ENCODE measurements at regions not wholly inside any gene's neighbourhood (a gene's known extent, or its start where the extent isn't known, plus 50 kb on each side); places are given as distances from the start of the nearest gene placed in this dataset.

DNA sequence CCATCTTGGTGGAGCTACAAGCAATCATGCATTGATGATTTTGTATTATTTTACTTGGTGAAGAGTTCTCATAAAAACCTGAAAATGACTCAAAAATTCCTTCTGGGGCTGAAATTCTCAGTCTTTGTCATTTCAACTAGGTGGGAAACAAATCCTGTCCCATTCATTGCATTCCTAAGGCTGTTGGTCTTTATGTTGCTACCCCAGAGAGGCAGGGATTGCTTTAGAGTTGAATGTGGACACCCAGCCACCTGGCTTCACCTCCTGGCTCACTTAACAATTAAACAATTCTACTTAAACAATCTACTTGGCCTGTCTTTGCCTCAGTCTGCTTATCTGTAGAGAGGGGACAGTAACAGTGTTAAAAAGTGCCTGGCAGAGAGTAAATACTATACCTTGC is 117.3 kb upstream of the UBE3A start:
- Histone ChIP-seq H3K9me3 (ENCODE audit: low read length) (no peaks in the 10 kb centered on the region), H4K20me1 (ENCODE audit: insufficient read depth, low read length) (no peaks in the 10 kb centered on the region), H3K4me1 (ENCODE audit: insufficient read depth, low read length, poor library complexity, severe bottlenecking) (no peaks in the 10 kb centered on the region), H3K9me2 (ENCODE audit: insufficient read depth, low read length) (no peaks in the 10 kb centered on the region), H2AFZ (ENCODE audit: low read length) (no peak overlapping the region), H3K79me2 (ENCODE audit: insufficient read depth, low read depth, low read length) (no peaks in the 10 kb centered on the region), H3K4me3 (ENCODE audit: low read depth, low read length, poor library complexity, severe bottlenecking) (no peak overlapping the region), H3K4me2 (ENCODE audit: low read length) (no peak overlapping the region), H3K27ac (ENCODE audit: low read depth, low read length, poor library complexity, severe bottlenecking) (no peak overlapping the region), H3K36me3 (ENCODE audit: insufficient read depth, low read length) (no peaks in the 10 kb centered on the region)
- no peak for TF ChIP-seq EZH2phosphoT487 (IDR thresholded peaks at IDR 0.05; ENCODE audit: borderline replicate concordance, low read depth, low read length)
- TF ChIP-seq, protein P1, sequence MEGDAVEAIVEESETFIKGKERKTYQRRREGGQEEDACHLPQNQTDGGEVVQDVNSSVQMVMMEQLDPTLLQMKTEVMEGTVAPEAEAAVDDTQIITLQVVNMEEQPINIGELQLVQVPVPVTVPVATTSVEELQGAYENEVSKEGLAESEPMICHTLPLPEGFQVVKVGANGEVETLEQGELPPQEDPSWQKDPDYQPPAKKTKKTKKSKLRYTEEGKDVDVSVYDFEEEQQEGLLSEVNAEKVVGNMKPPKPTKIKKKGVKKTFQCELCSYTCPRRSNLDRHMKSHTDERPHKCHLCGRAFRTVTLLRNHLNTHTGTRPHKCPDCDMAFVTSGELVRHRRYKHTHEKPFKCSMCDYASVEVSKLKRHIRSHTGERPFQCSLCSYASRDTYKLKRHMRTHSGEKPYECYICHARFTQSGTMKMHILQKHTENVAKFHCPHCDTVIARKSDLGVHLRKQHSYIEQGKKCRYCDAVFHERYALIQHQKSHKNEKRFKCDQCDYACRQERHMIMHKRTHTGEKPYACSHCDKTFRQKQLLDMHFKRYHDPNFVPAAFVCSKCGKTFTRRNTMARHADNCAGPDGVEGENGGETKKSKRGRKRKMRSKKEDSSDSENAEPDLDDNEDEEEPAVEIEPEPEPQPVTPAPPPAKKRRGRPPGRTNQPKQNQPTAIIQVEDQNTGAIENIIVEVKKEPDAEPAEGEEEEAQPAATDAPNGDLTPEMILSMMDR (conservative IDR thresholded peaks at IDR 0.05; ENCODE audit: low read length): no peak
- DNase-seq (ENCODE audit: low spot score): no peak
- ChIA-PET POLR2A (no interaction called here), CTCF (ENCODE audit: unreplicated experiment) (no interaction called here)
- no TSS peak for BruUV-seq (replicated peaks)
- intact Hi-C loops (cut with micrococcal nuclease; ENCODE audit: unreplicated experiment): no loop called here

DNA sequence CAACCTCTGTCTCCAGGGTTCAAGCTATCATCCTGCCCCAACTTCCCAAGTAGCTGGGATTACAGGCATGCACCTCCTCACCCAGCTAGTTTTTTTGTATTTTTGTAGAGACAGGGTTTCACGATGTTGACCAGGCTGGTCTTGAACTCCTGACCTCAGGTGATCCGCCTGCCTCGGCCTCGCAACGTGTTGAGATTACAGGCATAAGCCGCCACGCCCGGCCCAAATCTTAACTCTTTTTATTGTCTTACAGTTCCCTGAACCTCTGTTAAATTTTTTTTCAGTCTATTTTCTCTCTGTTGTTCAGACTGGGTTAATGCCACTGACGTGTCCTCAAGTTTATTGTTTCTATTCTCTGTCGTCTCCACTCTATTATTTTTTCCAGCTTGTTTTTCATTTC is 115.8 kb upstream of the UBE3A start:
- intact Hi-C loops (cut with micrococcal nuclease; ENCODE audit: unreplicated experiment): no loop called here
- Histone ChIP-seq H3K4me1 (ENCODE audit: insufficient read depth, low read length, poor library complexity, severe bottlenecking) (no peaks in the 10 kb centered on the region), H3K4me2 (ENCODE audit: low read length) (no peak overlapping the region), H2AFZ (ENCODE audit: low read length) (no peak overlapping the region), H3K4me3 (ENCODE audit: low read depth, low read length, poor library complexity, severe bottlenecking) (no peak overlapping the region), H3K9me3 (ENCODE audit: low read length) (no peaks in the 10 kb centered on the region), H3K9me2 (ENCODE audit: insufficient read depth, low read length) (no peaks in the 10 kb centered on the region), H3K79me2 (ENCODE audit: insufficient read depth, low read depth, low read length) (no peaks in the 10 kb centered on the region), H4K20me1 (ENCODE audit: insufficient read depth, low read length) (no peaks in the 10 kb centered on the region), H3K36me3 (ENCODE audit: insufficient read depth, low read length) (no peaks in the 10 kb centered on the region), H3K27ac (ENCODE audit: low read depth, low read length, poor library complexity, severe bottlenecking) (no peak overlapping the region)
- ChIA-PET CTCF (ENCODE audit: unreplicated experiment) (no interaction called here), POLR2A (interaction anchor here (0.6 kb wide), 1 partner anchor 49 kb away, joined by 3 read pairs; no protein-coding TSS in a partner anchor)
- no peak for DNase-seq (ENCODE audit: low spot score)
- TF ChIP-seq, protein P1 (conservative IDR thresholded peaks at IDR 0.05; ENCODE audit: low read length): no peak
- no peak for TF ChIP-seq EZH2phosphoT487 (IDR thresholded peaks at IDR 0.05; ENCODE audit: borderline replicate concordance, low read depth, low read length)
- no TSS peak for BruUV-seq (replicated peaks)

DNA sequence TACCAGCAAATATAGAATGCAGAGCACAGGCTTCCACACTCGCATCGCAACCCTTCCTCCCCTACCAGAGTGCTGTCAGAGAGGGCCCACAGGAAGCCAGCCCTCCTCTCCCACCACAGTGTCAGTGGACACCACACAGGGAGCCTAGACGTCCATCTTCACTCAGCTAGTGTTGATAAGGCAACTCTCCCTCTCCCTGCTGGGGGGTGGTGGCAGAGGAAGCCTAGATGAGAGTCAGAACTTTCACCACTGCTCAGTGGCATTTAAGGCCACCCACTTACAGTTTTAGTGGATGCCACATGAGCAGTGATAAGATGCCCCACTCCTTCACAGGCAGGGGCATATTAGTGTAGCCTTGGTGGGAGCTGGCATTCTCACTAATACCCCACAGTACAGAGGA is 109.8 kb upstream of the UBE3A start:
- no peaks in the 10 kb centered on the region for H3K4me1 ChIP-seq (ENCODE audit: insufficient read depth, low read length, poor library complexity, severe bottlenecking)
- TF ChIP-seq, protein P1 (conservative IDR thresholded peaks at IDR 0.05; ENCODE audit: low read length): no peak
- TF ChIP-seq EZH2phosphoT487 (IDR thresholded peaks at IDR 0.05; ENCODE audit: borderline replicate concordance, low read depth, low read length): no peak
- no peaks in the 10 kb centered on the region for H3K79me2 ChIP-seq (ENCODE audit: insufficient read depth, low read depth, low read length)
- no peak overlapping the region for H3K4me2 ChIP-seq (ENCODE audit: low read length)
- no peaks in the 10 kb centered on the region for H3K9me2 ChIP-seq (ENCODE audit: insufficient read depth, low read length)
- BruUV-seq (replicated peaks): no TSS peak
- no peak overlapping the region for H3K4me3 ChIP-seq (ENCODE audit: low read depth, low read length, poor library complexity, severe bottlenecking)
- ChIA-PET CTCF (ENCODE audit: unreplicated experiment) (no interaction called here), POLR2A (no interaction called here)
- no peak for DNase-seq (ENCODE audit: low spot score)
- no peaks in the 10 kb centered on the region for H3K36me3 ChIP-seq (ENCODE audit: insufficient read depth, low read length)
- H2AFZ ChIP-seq (ENCODE audit: low read length): no peak overlapping the region
- intact Hi-C loops (cut with micrococcal nuclease; ENCODE audit: unreplicated experiment): no loop called here
- no peaks in the 10 kb centered on the region for H4K20me1 ChIP-seq (ENCODE audit: insufficient read depth, low read length)
- no peak overlapping the region for H3K27ac ChIP-seq (ENCODE audit: low read depth, low read length, poor library complexity, severe bottlenecking)
- H3K9me3 ChIP-seq (ENCODE audit: low read length): no peaks in the 10 kb centered on the region

All from OCI-LY7 (cell line).